NCI-H510A treated with DMSO at 0.1 percent for 48 hours (cell line): ENCODE measurements at regions not wholly inside any gene's neighbourhood (a gene's known extent, or its start where the extent isn't known, plus 50 kb on each side); places are given as distances from the start of the nearest gene placed in this dataset.
A peak's percentile ranks its signal among the peaks of the same experiment; 100 is the strongest.

ENCODE experiments used
- DNase-seq: peaks from one replicate; lab custom pipeline; 2025; lab: John Stamatoyannopoulos, UW

GRCh38 chr3:117719316-117719926, 1009.8 kb downstream of the TUSC7 start:
- peak; percentile 26 for DNase-seq

GRCh38 chr3:117721866-117722265, 1012.3 kb downstream of the TUSC7 start:
- no peak for DNase-seq

GRCh38 chr3:117722856-117723255, 1013.3 kb downstream of the TUSC7 start:
- DNase-seq, result no peak

DNA sequence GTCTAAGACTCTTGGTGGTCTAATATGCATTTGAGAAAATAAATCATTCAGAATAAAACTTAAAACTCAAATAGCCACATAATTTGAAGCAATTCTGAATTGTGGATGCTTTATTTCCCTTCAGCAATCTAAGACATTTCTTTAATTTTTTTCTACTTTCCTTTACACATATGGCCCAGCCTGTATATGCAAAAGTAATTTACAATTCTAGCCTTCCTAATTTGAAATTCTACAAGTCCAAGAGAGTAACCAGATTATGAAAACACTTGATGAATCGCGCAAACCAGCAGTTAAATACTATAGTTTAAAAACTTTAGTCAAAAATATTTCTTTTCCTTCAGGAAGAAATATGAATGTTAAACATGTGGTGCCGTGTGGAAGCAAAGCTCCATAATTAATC, 1014.2 kb downstream of the TUSC7 start:
- DNase-seq, result no peak

- DNase-seq, result no peak
Measured at GRCh38 chr3:117725314-117725713, 1015.7 kb downstream of the TUSC7 start.

DNA sequence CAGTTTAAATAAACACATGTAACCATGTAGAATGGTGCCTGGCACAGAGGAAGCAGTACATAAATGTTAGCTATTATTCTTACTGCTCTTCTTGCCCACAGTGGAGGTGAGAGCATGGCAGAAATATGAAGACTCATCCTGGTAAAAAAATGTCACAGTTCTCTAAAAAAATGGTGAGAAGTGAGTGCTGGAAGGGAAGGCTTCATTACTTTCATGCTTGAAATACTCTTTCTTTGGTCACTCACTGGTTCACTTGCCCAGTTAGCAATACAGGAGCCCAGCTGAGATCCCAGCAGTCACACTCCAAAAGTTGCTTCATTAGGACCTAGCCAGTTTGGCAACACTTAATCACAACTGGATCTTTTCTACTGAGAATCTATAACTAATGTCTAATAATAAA, 1017.2 kb downstream of the TUSC7 start:
- DNase-seq, result no peak

DNA sequence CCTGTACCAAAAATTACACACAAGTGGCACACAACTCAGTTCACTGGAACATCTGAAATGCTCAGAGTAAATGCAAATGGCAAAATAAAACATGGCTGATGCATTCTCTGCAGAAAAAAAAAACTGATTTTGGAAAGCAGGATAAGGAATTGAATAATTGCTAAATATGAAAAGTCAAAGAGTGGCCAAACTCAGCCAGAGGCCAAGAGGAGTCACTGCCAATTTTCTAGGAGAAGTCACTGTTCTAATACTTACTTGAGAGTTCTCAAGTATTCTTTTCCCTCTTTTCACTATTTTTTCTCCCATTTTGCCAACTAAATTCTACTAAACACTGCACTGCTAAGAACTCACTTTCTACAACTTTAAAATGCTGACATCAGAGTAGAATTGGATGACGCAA, 1018.6 kb downstream of the TUSC7 start:
- no peak for DNase-seq

- DNase-seq, result no peak
Measured at GRCh38 chr3:117734496-117734895, 1024.9 kb downstream of the TUSC7 start.

GRCh38 chr3:117735481-117736101, 1026.0 kb downstream of the TUSC7 start:
- no peak for DNase-seq

GRCh38 chr3:117736846-117737245, 1027.3 kb downstream of the TUSC7 start:
- no peak for DNase-seq

DNA sequence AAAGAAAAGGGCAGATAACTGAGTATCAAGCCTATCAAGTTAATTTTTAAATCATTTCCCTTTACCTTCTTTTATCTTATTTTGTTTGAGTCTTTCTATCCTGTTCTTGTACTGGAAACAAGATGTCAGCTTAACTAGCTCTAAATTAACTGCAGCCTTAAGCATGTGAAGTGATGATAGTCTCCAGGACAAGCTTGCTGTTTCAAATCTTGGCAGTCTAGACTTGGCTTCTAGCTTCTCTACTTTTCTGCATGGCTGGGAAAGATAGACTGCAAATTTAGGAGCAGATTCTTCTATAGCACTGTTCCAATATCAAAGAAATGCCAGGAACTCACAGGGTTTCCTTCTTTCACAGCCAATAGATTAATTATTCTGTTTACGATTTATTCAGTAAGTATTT, 1034.4 kb downstream of the TUSC7 start:
- DNase-seq, result no peak

GRCh38 chr3:117744935-117745334, 1035.4 kb downstream of the TUSC7 start:
- DNase-seq, result no peak

DNA sequence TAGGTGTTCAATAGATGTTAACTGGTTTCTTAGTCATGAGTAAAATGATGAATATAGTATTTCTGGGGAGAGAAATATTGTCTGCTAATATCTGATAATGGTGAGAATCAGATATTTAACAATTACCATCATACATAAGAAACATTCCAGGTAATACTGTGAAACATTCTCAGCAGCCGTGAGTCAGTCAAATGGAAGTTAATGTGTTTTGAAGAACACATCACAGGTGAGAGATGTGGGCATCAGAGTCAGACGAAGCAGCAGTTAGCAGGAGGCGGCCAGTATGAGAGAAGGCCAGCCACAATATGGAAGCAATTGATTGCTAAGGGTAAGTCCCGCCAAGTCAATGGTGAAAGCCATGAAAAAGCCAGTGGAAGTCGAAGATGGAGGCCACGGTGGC, 1035.9 kb downstream of the TUSC7 start:
- DNase-seq, result no peak

DNA sequence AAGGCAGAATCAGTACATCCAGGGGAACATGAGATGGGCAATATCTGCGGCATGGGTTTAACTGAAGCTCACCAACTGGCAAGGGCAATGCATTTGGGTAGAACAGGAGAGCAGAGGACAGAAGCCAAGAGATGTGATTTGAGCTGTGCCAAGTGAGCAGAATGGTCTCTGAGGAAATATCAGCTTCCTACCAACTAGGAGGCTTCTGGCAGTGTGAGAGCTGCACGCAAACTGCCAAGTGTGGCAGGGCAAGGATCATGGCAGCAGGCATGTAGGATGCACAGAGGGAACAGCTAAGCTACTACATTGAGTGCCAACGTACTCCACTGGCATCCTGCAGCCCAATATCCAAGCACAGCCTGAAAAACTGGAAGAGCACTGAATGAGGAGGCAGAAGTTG, 1036.5 kb downstream of the TUSC7 start:
- no peak for DNase-seq

DNA sequence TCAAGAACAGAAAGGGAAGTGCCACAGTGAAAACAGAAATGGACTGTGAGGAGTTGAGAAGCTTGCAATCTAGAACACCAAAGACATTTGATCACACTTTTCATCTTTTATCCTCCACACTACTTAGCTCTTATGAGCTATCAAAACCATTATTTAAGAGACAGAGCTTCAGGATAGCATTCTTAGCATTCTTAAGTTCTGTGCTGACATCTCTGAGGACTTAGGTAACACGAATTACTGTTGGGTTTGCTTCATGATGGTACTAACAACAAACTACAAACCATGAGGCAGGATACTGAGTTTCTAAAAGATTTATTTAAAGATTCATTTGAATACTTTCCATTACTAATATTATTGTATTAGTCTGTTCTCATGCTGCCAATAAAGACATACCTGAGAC, 1038.6 kb downstream of the TUSC7 start:
- no peak for DNase-seq

- DNase-seq, result no peak
Measured at GRCh38 chr3:117750674-117751269, 1041.2 kb downstream of the TUSC7 start.

- no peak for DNase-seq
Measured at GRCh38 chr3:117751651-117752050, 1042.1 kb downstream of the TUSC7 start.

DNA sequence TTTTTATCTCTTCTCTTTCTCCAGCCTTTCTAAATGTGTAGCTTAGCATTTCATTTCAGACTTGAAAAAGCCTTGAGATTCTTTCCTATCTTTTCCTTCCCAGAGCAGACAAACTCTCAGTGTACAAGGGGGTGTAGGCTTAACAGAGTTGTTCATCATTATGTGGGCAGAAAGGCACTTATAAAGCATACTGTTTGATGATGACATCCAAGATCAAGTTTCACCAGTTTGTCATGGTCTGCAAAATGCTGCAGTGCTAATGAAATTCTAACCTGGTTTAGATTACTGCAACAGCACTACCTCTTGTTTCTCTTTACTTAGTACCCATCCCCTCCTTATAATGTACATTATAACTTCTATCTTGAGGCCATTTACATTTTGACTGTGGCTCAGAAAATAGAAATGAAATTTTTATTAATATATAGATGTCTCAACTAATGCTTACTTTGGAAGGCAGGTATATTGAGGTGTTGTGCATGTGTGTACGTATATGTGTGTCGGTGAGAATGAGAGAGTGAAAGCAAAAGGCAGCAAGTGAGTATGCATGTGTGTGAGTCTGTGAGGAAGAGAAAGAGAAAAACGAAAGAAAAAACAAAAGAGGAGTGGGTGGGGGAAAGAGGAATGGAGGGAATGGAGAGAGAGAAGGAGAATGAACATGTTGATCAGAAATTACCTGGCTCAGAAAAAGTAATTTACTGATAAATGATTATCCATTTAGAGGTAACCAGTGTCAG, 1043.6 kb downstream of the TUSC7 start:
- peak; percentile 57 for DNase-seq

- no peak for DNase-seq
Measured at GRCh38 chr3:117754058-117754457, 1044.5 kb downstream of the TUSC7 start.

DNA sequence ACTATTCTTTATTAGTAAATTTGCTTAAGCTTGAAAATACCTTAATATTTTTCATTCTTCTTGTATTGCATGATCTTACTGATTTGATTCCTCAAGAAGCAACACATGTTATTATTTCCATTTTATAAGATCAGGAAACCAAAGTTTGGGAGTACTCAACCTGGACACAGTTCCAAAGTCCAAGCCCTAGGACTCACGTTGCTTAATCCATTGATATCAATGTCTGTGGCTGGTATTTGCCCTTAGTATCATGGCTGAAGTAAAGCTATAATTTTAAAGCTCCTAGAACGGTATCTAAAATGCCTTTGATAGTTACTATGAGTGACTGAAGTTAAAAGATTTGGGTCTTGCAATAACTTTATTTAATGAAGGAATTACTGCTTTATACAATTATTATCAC, 1045.3 kb downstream of the TUSC7 start:
- DNase-seq, result no peak

DNA sequence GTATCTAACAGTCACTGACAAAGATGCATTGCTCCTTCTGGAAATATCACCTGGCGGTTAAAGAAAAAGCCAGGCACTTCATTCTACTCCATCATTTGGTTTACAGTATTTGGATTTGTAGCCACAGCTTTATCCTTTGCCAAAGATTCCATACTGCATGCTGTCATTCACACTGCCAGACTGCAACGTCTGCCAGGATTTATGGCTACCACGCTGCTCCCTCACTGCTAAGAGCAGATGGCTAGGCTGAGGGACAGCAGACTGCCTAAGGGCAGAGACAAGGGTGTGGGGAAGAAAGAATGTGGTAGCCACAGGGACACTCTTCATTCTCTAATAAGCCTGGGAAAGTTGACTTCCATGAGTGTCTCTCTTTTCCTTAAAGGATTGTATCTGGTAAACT, 1047.0 kb downstream of the TUSC7 start:
- peak; percentile 26 for DNase-seq

DNA sequence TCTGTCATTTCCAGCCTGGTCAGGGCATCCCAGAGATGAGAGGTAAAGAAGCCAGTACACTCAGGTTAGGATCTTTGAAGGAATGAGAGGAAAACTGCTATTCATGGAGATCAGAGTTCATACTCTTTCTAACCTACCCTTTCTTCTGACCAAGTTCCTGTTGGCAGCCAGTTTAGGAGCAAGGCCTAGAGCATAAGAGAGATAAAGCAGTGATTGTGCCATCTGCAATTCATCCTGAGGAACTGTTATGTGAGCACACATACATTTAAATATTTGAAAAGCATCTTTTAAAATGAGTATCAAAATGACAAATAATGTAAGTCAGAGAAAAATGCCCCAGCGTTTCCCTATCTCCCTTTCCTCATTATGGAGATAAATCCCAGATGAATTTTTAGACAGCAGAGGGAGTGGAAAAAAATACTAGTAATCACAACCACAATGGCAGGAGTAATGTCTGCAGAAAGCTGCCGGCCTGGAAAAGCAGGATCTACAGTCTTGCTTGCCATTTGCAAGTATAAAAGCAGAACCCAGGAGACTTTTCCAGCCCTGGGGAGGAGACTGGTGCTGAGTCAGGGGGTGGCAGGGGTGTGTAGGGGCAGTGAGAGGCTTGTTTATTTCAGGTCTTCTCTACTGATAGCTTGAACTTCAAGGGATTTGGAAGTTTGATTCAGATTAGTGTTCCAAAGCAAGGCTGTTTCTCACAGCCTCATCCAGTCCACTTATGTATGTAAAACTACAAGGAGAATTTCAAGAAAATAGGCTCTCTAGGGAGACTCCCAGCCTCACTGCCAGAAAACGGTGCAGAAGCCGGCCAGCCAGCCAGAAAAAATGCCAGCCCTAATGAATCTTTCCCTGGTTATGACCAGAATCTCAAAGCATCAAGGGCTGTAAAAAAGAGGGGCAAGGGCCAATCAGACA, 1052.4 kb downstream of the TUSC7 start:
- DNase-seq, result no peak
